Motor neuron (in vitro differentiated cells): ENCODE measurements at regions not wholly inside any gene's neighbourhood (a gene's known extent, or its start where the extent isn't known, plus 50 kb on each side); places are given as distances from the start of the nearest gene placed in this dataset.

Experiments
- ATAC-seq, 8 experiments: fragments of 200-7000 bp; cut with Tn5 transposase; replicated peaks in 6 of 8; 2 replicates each; pipeline ENCODE4 v1.8.0; 2021; ENCODE audit warnings: mild to moderate bottlenecking in 8 of 8, moderate library complexity in 8 of 8
- H3K27ac ChIP-seq, 2 donors: fragments of 250-450 bp; sonication (Bioruptor Pico); 2 replicates each; pipeline ENCODE4 v1.9.0; 2021; ENCODE audit warnings: antibody characterized with exemption in 2 of 2, mild to moderate bottlenecking in 2 of 2, moderate library complexity in 1 of 2
- H3K4me1 ChIP-seq, 2 donors: fragments of 250-450 bp; sonication (Bioruptor Pico); replicated peaks in 1 of 2; 2 replicates each; pipeline ENCODE4 v1.6.1; 2021; ENCODE audit warnings: antibody characterized with exemption in 2 of 2, mild to moderate bottlenecking in 2 of 2, moderate library complexity in 1 of 2
- H3K4me3 ChIP-seq, 5 donors: fragments of 250-450 bp; sonication (Bioruptor Pico); 2 replicates each; pipeline ENCODE4 v1.9.0; 2021; ENCODE audit warnings: antibody characterized with exemption in 5 of 5, mild to moderate bottlenecking in 5 of 5, moderate library complexity in 4 of 5
- WGBS, 10 experiments: fragments of 450-650 bp; shearing (Covaris generic); methylation state at CpG; one replicate each; pipeline ENCODE4 v1.0.0; 2022; 5-methylcytosine and 5-hydroxymethylcytosine counted together
- in situ Hi-C, 9 experiments: fragments of 400-800 bp; cut with MboI; loops; one replicate each; pipeline ENCODE4 v1.15.0; 2021; ENCODE audit warnings: low sequenced_read_pairs in 9 of 9, low pct_unique_long_range_greater_than_20kb in 2 of 9; ENCODE audit not compliant: unreplicated experiment in 9 of 9

DNA sequence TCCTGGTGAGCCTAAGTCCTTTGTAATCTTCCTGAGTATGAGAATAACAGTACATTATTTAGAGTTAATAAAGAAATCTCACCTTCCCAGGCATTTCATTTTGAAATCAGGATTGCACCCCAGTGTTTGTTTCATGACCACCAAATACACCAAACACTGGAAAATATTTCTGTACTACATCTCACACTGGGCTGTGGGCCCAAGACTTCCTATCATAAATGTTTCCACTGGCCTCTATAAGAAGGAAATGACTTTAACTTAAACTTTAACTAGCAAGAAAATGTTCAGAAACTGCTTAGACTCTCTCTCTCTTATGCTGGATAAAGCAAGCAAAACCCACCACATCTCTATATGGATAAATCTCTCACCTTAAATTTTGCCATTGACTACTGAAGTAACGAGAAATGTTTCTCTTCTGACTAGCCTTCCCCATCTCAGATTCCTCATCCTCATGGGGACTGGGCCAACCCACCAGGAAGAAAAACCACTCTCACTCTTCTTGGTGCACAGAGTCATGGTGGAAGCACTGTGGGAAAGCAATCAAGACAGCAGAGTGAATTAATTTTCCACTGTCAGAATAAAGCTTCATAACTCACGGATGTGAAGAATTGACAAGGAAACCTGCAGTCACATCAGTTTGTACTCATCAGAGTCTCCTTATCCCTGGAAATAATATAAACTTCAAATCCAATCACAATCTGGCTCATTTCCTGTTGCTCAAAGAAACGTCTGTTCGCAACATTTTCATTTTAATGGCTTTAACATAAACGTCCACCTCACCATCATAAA is 859.6 kb downstream of the EPHA3 start:
- in situ Hi-C loops = no loop called here
- no peak for ATAC-seq
- Histone ChIP-seq H3K4me1 (no peaks in the 10 kb centered on the region), H3K27ac (no peak overlapping the region), H3K4me3 (no peak overlapping the region)
- WGBS, 10 experiments = 3 to 95% (median 40%) methylated on average over 1 to 5 of the region's 5 CpGs; no CpG with 5 or more reads in 1 of the 10 experiments

DNA sequence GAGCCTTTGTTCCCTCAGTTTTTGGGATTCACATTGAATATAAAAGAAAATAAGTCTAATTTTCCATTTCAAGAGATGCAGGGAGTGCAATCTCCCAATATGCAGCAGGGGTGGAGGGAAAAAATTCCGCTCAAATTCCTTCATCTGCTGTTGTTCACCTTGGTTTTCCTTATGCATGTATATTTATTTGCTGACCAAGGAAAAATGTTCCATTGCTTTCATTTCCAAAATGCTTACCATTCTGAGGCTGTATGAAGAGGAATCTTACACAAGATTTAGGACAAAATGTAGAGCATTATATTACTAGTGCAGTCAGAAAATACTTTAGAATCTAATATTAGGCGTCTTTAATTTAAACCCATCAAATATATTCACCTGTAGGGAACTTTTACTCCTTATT is 863.9 kb downstream of the EPHA3 start:
- in situ Hi-C loops = no loop called here
- Histone ChIP-seq H3K4me1 (no peaks in the 10 kb centered on the region), H3K27ac (no peak overlapping the region), H3K4me3 (no peak overlapping the region)
- 0 to 100% (median 70%) methylated on average over 1 to 2 of the region's 2 CpGs; no CpG with 5 or more reads in 1 of the 10 experiments for WGBS, 10 experiments
- ATAC-seq = no peak

- WGBS, 10 experiments = 10 to 100% (median 91%) methylated on average over 1 to 2 of the region's 2 CpGs
- ATAC-seq = no peak
- in situ Hi-C loops = no loop called here
These were observed 865.7 kb downstream of the EPHA3 start for GRCh38 chr3:89973156-89973555.

DNA sequence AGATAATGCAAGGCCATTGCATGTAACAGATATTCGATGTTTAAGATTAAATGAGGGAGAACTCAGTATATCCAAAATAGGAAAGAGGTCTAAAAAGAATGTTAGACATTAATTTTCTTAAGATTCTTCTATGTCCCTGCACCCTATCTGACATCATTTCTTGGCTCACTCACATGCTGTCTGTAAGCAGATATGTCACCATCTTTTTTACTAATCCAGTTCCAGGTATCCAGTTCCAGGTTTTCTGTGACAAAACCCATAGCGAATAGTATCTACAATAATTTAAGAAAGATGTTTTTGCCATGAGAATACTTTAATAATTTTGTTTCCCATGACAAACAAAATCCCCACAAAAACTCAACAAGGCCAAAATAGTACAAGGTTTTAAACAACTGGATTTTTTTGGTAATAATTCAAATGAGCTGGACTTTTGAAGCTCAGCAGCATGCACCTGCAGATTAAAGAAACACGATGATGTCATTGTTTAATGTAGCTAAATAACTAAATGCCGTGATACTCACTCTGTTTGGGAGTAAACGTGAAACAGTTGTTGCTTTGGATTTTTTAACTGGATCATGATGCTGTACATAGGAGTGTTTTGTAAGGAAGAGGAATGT is 867.6 kb downstream of the EPHA3 start:
- Histone ChIP-seq H3K4me3 (no peak overlapping the region), H3K27ac (no peak overlapping the region), H3K4me1 (no peaks in the 10 kb centered on the region)
- in situ Hi-C loops = no loop called here
- ATAC-seq = no peak
- 2 to 93% (median 76%) methylated on average over 2 to 5 of the region's 5 CpGs; no CpG with 5 or more reads in 1 of the 10 experiments for WGBS, 10 experiments

More at GRCh38 chr3:89973156-89973555, 865.7 kb downstream of the EPHA3 start:
- no peak overlapping the region for H3K4me3 ChIP-seq
- no peaks in the 10 kb centered on the region for H3K4me1 ChIP-seq
- no peak overlapping the region for H3K27ac ChIP-seq

DNA sequence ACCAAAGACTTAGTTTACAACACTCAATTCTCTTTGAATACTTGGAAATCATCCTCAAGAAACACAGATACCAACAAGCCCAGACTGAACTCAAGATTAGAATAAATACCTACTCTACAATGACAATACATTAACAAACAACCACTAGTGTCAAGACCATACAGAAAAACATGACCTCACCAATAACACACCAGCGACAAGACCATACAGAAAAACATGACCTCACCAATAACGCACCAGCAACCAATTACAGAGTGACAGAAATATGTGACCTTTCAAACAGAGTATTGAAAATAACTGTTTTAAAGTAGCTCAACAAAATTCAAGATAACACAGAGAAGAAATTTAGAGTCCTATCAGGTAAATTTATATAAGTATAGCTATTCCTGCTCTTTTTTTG is 876.0 kb downstream of the EPHA3 start:
- no peak overlapping the region for H3K4me3 ChIP-seq
- in situ Hi-C loops = no loop called here
- 30 to 100% (median 82%) methylated on average over 1 to 2 of the region's 2 CpGs; no CpG with 5 or more reads in 2 of the 10 experiments for WGBS, 10 experiments
- no peak overlapping the region for H3K27ac ChIP-seq
- no peak for ATAC-seq
- H3K4me1 ChIP-seq = no peaks in the 10 kb centered on the region

- Histone ChIP-seq H3K4me1 (no peaks in the 10 kb centered on the region), H3K27ac (no peak overlapping the region), H3K4me3 (no peak overlapping the region)
- in situ Hi-C loops = no loop called here
- WGBS, 10 experiments = 0 to 90% (median 45%) methylated on average over 1 to 3 of the region's 4 CpGs; no CpG with 5 or more reads in 1 of the 10 experiments
- no peak for ATAC-seq
These were observed 897.9 kb downstream of the EPHA3 start for GRCh38 chr3:90005281-90005847.

- 0 to 100% (median 93%) methylated on average over 1 to 3 of the region's 3 CpGs; no CpG with 5 or more reads in 2 of the 10 experiments for WGBS, 10 experiments
- Histone ChIP-seq H3K4me1 (no peaks in the 10 kb centered on the region), H3K4me3 (no peak overlapping the region), H3K27ac (no peak overlapping the region)
- in situ Hi-C loops = no loop called here
- ATAC-seq = no peak
These were observed 900.5 kb downstream of the EPHA3 start for GRCh38 chr3:90007778-90008499.

DNA sequence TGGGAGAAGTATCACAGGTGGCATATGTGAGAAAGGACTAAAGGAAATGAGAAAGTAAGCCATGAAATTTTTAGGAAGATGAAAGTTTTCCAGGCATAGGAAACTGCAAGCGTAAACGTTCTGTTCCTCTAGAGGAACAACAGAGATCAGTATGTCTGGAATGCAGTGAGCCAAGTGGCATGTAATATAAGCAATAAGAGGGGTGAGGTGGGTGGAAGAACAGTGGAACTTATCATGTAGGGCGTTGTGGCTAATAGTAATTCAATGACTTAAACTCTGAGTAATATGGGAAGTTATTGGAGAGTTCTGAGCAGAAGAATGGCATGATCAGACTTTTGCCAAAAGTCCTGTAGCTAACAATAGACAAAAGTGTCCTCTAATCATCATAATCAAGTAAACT is 902.9 kb downstream of the EPHA3 start:
- in situ Hi-C loops = no loop called here
- no peak overlapping the region for H3K27ac ChIP-seq
- H3K4me3 ChIP-seq = no peak overlapping the region
- ATAC-seq = peak in 4 of 8 experiments; percentile 16 to 92 (median 50)
- WGBS, 10 experiments = 0 to 76% (median 34%) methylated on average over 1 to 3 of the region's 3 CpGs; no CpG with 5 or more reads in 1 of the 10 experiments
- no peaks in the 10 kb centered on the region for H3K4me1 ChIP-seq

GRCh38 chr3:90011131-90011530 is 903.7 kb downstream of the EPHA3 start:
- WGBS, 10 experiments = 0 to 70% (median 39%) methylated on average over 1 to 4 of the region's 5 CpGs; no CpG with 5 or more reads in 1 of the 10 experiments
- Histone ChIP-seq H3K27ac (no peak overlapping the region), H3K4me3 (no peak overlapping the region), H3K4me1 (peaks cover 0 to 7% of the 10 kb centered on the region in 2 donors)
- in situ Hi-C loops = no loop called here
- ATAC-seq = peak in 5 of 8 experiments; percentile 12 to 27 (median 21)

DNA sequence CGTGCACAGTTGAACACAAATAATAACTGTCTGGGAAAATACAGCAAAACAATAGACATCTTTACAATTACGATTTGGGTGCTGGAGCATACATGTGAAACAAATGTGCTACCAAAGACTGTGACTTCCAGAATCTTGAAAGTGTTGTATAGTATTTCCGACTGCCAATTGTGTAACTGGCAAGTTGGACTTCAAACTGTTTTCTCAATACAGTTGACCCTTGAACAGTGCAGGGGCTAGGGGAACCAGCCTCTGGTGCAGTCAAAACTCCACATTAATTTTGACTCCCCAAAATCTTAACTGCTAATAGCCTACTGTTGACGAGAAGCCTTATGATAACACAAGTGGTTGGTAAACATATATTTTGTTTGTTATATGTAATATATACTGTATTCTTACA is 904.2 kb downstream of the EPHA3 start:
- in situ Hi-C loops = no loop called here
- WGBS, 10 experiments = 18 to 100% (median 80%) methylated on average over 1 to 4 of the region's 4 CpGs; no CpG with 5 or more reads in 1 of the 10 experiments
- Histone ChIP-seq H3K4me3 (no peak overlapping the region), H3K4me1 (peaks cover 0 to 10% of the 10 kb centered on the region in 2 donors), H3K27ac (no peak overlapping the region)
- ATAC-seq = no peak

GRCh38 chr3:90011996-90012395 is 904.6 kb downstream of the EPHA3 start:
- 0 to 91% (median 51%) methylated on average over 1 to 2 of the region's 2 CpGs; no CpG with 5 or more reads in 2 of the 10 experiments for WGBS, 10 experiments
- no peak overlapping the region for H3K27ac ChIP-seq
- ATAC-seq = no peak
- H3K4me1 ChIP-seq = peaks cover 0 to 12% of the 10 kb centered on the region in 2 donors
- in situ Hi-C loops = no loop called here
- no peak overlapping the region for H3K4me3 ChIP-seq

GRCh38 chr3:90015688-90016356 is 908.4 kb downstream of the EPHA3 start:
- in situ Hi-C loops = no loop called here
- H3K4me3 ChIP-seq = no peak overlapping the region
- H3K27ac ChIP-seq = no peak overlapping the region
- ATAC-seq = peak; percentile 63 to 99 (median 83)
- peaks cover 0 to 12% of the 10 kb centered on the region in 2 donors for H3K4me1 ChIP-seq
- 0 to 63% (median 14%) methylated on average over 1 to 4 of the region's 4 CpGs for WGBS, 10 experiments
